Stimulated activated CD8-positive, alpha-beta memory T cell treated with anti-CD3 and anti-CD28 coated beads, Interleukin-7, amount 100 ng/mL, for 1 hour (primary cell): ENCODE measurements at regions not wholly inside any gene's neighbourhood (a gene's known extent, or its start where the extent isn't known, plus 50 kb on each side); places are given as distances from the start of the nearest gene placed in this dataset.

Source experiments
- DNase-seq, 2 donors: peaks; one replicate each; pipeline ENCODE4 v3.0.0-alpha.2; 2020; ENCODE audit warnings: low read depth in 2 of 2

DNA sequence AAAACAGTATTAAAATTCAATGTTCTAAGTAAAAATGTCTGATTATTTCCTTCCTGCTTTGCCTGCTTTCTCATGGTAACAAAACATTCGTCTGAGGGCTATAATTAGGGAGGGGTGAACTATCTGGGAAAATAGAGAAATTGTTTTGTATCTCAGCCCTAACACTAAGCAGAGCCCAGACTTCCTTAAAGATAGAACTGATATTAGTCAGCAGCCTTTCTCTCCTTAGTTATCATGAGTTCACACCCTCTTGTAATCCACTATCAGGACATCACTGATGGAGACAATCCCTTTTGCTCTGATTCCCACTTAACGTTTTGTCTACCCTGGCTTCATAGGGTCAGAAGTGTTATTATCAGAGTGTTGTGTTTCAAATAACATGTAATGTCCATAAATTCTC, 701.1 kb upstream of the ZEB2 start:
- no peak for DNase-seq

- DNase-seq = no peak
Measured at GRCh38 chr2:145220496-145220895, 700.6 kb upstream of the ZEB2 start.

GRCh38 chr2:145207884-145208283, 688.0 kb upstream of the ZEB2 start:
- DNase-seq = no peak

DNA sequence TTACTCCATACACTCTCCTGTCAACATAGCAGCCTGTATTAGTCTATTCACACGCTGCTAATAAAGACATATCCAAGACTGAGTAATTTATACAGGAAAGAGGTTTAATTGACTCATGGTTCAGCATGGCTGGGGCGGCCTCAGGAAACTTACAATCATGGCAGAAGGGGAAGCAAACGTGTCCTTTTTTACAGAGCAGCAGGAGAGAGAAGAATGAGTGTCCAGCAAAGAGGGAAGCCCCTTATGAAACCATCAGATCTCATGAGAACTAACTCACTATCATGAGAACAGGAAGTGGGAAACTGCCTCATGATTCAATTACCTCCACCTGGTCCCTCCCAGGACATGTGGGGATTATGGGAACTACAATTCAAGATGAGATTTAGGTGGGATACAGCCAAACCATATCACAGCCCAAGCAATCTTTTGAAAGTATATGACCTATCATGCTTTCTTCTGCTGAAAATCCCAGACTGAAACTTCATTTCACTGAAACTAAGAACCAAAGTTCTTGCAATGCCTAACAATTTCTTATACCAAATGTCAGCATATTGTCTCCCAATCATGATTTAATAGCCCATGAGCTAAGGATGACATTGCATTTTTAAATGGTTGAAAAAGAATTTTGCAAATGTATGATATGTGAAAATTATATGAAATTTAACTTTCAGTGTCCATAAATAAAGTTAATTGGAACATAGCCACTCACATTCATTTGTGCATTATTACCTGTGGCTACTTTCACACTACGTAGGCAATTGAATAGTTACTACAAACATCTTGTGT, 686.8 kb upstream of the ZEB2 start:
- DNase-seq = no peak

DNA sequence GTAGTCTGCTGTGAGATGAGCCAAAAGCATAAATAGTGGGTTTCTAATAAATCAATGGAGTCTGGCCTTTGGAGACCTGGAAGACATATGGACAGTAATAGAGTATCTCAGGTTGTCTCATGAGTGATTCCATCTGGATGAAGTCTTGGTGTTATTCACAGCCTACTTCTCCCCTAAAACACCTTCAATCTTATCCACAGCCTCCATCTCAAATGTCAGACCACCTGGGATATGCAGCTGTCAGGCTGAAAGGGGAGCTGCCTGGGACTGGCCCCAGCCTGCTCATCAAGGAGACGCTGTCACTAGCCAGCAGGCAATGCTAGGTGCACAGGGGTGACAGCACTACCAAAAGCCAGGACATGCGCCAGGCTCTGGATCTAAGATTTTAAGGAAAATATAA, 684.0 kb upstream of the ZEB2 start:
- no peak for DNase-seq

DNA sequence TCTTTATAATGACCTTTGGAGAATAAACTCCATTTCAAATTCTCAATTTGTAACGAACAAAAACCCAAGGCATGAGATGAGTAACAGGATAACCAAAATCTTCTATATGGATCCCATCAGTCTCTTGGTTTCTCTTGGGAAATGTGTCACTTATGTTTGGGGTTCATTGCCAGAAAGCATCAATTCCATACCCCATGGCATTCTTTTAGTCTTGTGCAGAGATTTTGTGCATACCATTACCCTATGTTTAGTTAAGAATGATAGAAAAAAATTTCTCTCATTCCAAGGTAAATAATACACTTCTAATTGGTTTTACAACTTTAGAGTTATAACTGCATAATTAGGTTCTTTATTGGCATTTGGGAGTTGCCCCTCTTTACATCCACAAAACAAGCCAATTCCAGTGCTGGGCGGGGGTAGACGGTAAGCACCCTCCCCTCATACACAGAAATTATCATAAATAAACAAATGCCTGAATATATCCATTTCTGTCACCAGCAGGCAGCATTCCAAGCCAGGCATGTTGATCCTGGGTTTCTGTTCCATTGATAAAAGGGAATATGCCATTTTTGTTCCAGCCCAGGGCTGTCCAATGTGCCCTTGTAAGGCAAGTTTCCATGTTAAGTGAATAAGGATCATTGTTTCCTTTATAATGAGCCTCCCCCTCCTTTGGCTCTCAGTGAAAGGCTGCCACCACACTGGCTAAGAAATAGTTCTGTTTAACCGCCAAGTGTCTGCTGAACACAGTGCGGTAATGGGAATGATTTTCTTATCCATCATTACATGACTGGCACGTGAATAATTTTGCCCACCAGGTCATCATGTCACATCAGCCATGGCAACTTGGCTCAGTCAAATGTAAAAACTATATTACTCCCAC, 680.1 kb upstream of the ZEB2 start:
- DNase-seq = no peak

GRCh38 chr2:145199042-145199441, 679.1 kb upstream of the ZEB2 start:
- no peak for DNase-seq

DNA sequence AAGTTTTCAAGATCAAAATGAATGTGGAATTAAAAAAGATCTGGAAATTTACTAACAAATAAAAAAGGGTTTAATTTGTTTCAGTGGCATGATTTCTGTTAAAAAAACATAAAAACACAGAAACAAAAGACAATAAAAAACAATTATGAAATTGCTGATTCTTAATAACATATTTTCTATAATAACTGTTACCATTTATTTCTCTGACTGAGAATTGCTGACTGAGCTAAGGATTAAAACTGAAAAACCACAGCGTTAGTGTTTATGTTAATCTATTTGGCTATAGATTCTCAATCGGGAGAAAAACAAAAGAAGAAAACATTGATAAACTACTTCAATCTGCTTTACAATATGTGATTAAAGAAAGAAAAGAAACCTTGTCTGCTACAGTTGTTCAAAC, 678.6 kb upstream of the ZEB2 start:
- no peak for DNase-seq

DNA sequence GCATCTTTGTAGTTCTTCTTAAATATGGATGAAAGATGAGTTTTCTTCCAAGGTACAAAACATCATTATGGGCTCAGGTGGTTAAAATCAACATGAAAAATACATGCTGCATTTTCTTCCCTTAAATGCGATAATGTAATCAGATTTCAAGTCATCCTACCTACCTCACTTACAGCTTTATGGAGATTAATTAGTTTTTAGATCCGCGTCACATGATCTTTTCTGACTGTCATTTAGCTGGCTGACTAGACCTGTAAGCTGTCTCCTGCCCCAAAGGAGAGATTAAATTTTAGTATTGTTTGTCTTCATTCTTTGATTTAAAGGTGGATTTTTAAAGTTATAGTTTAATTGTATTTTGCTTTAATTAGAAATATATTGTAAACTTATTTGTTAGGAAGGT, 678.0 kb upstream of the ZEB2 start:
- DNase-seq = no peak

GRCh38 chr2:145194673-145195072, 674.8 kb upstream of the ZEB2 start:
- DNase-seq = no peak

GRCh38 chr2:145190031-145190703, 670.2 kb upstream of the ZEB2 start:
- no peak for DNase-seq

DNA sequence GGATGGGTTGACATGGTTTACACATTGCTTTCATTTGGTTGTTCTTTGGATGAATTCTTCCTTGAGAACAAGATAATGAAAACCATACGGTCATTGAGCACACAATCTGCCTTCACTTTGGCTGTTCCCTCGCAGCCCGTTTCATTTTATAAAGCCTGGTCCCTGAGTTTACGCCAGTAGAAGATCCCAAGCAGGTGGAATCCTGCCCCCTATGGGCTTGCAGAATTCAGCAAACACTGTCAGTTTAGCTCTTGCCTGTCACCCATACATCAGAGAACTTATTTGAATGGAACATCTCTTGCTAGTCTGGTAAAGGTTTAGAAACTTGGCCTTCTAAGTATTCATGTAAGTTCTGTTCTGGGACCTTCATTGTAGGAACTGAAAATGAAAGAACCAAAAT, 666.4 kb upstream of the ZEB2 start:
- no peak for DNase-seq

DNA sequence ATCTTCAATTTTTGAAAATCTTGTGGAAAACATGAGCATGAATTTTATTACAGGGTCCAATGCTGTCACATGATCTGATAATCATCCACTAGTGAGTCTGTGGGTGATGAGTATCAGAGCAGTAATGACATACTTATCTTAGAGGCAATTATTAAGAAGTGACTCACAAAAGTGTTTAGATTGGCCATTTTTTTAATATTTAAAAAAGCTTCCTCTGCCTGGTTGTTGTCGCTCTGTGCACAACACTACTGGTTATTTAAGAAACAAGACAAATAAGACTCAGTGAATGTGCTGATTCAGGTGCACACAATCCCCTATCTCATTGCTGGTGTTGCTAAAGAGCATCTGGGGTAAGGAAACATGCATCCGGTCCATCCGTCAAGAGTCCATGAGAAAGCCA, 665.8 kb upstream of the ZEB2 start:
- no peak for DNase-seq

- no peak for DNase-seq
Measured at GRCh38 chr2:145184741-145185651, 665.1 kb upstream of the ZEB2 start.

GRCh38 chr2:145169285-145169684, 649.4 kb upstream of the ZEB2 start:
- DNase-seq = no peak

GRCh38 chr2:145168091-145168490, 648.2 kb upstream of the ZEB2 start:
- no peak for DNase-seq

GRCh38 chr2:145166731-145167302, 646.9 kb upstream of the ZEB2 start:
- no peak for DNase-seq

DNA sequence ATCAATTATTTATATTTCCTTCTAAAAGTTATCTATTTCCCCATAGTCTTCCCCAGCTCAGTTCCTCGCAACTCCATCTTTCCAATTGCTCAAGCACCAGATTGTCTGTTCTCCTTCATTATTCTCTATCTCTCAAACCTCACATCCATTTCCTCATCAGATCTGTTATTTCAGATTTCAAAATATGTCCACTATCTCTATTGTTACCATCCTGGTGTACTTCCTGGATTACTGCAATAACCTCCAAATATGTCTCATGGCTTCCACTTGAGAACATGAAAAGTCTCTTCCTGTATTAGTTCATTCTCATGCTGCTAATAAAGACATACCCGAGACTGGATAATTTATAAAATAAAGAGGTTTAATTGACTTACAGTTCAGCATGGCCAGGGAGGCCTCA, 641.7 kb upstream of the ZEB2 start:
- DNase-seq = no peak

- no peak for DNase-seq
Measured at GRCh38 chr2:145160855-145161254, 640.9 kb upstream of the ZEB2 start.

DNA sequence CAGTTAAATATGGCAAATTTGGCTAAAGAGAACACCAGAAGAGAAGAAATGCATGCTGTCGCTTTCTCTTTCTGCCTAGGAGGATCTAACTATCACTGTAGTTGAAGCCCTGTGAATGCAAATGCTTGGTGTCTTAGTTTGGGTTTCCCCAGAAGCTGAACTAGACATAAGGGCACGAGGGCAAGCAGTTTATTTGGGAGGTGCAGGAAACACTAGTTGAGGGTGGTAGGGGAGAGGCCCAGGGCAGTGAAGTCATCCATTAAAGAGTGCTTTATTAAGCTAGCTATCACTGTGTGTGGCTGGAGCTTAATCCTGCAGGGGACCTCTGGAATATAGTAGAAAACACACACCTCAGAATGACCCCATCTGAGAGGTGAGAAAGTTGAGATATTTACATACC, 639.8 kb upstream of the ZEB2 start:
- no peak for DNase-seq
